ENCODE measurements at regions not wholly inside any gene's neighbourhood (a gene's known extent, or its start where the extent isn't known, plus 50 kb on each side); places are given as distances from the start of the nearest gene placed in this dataset.

DNA sequence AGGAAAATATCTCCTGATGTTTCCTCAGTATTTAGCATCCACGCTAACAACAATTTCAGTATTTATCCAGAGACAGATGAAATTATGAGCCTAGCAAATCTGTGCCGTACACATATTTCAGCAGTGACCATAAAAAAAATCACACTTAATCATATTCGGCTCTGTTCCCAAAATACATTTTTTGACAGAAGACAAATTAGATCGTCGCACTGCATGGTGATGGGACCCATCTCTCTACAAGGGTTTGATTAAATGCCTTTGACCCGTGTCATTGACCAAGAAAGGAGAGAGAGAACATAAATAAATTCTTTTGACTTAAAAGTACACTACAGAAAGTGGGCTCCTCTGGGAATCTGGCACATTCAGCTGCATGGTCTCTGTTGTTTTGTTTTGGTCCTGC, 215.3 kb upstream of the SEMA6D start:
- TF ChIP-seq, protein P1, sequence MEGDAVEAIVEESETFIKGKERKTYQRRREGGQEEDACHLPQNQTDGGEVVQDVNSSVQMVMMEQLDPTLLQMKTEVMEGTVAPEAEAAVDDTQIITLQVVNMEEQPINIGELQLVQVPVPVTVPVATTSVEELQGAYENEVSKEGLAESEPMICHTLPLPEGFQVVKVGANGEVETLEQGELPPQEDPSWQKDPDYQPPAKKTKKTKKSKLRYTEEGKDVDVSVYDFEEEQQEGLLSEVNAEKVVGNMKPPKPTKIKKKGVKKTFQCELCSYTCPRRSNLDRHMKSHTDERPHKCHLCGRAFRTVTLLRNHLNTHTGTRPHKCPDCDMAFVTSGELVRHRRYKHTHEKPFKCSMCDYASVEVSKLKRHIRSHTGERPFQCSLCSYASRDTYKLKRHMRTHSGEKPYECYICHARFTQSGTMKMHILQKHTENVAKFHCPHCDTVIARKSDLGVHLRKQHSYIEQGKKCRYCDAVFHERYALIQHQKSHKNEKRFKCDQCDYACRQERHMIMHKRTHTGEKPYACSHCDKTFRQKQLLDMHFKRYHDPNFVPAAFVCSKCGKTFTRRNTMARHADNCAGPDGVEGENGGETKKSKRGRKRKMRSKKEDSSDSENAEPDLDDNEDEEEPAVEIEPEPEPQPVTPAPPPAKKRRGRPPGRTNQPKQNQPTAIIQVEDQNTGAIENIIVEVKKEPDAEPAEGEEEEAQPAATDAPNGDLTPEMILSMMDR (IDR thresholded peaks at IDR 0.05) = no peak
- no peak for TF ChIP-seq EZH2 (IDR thresholded peaks at IDR 0.05; ENCODE audit: borderline replicate concordance, insufficient read depth, low read depth, low read length, poor library complexity, severe bottlenecking)

Data from B cell (primary cell).